K562 (cell line): ENCODE measurements at regions not wholly inside any gene's neighbourhood (a gene's known extent, or its start where the extent isn't known, plus 50 kb on each side); places are given as distances from the start of the nearest gene placed in this dataset.

ENCODE experiments used
- CREB3 ChIP-seq: fragments of 450-650 bp; conservative IDR thresholded peaks from 2 replicates; pipeline ENCODE4 v1.6.1; 2016; ENCODE audit warnings: missing genetic modification characterization, low read depth, mild to moderate bottlenecking, missing compliant biosample characterization, moderate library complexity
- DIDO1 ChIP-seq: fragments of 450-650 bp; IDR thresholded peaks from 2 replicates; pipeline ENCODE4 v1.6.1; 2016; ENCODE audit warnings: low read depth, missing biosample characterization, missing genetic modification characterization
- EGR1 ChIP-seq: fragments of 450-650 bp; conservative IDR thresholded peaks from 2 replicates; pipeline ENCODE4 v1.6.1; 2017; ENCODE audit warnings: mild to moderate bottlenecking
- HDAC1 ChIP-seq, 2 experiments: fragments of 450-650 bp; IDR thresholded peaks; 2 replicates each; pipeline ENCODE4 v1.6.1; 2016 to 2017; ENCODE audit warnings: inconsistent platforms in 1 of 2, mild to moderate bottlenecking in 1 of 2, moderate library complexity in 1 of 2
- HMGN3 ChIP-seq: IDR thresholded peaks from 2 replicates; pipeline ENCODE4 v1.6.1; 2011; ENCODE audit warnings: borderline replicate concordance, low read depth, mild to moderate bottlenecking, mixed read lengths, low read length; ENCODE audit not compliant: insufficient read length; ENCODE audit errors: extremely low read depth
- JUND ChIP-seq, 2 experiments: IDR thresholded peaks; 2 replicates in 1 of 2; 3 replicates in 1 of 2; pipeline ENCODE4 v1.6.1; 2011; ENCODE audit warnings: borderline replicate concordance in 2 of 2, low read depth in 2 of 2, low read length in 2 of 2, improper control_type of control experiment in 1 of 2, missing biosample characterization in 1 of 2, missing genetic modification characterization in 1 of 2, missing genetic modification reagents in 1 of 2
- MECOM ChIP-seq: fragments of 250-450 bp; sonication (Bioruptor Pico); IDR thresholded peaks from 2 replicates; pipeline ENCODE4 v1.8.0; 2022; ENCODE audit warnings: inconsistent platforms
- RNF2 ChIP-seq: sonication (generic); IDR thresholded peaks from 2 replicates; pipeline ENCODE4 v1.6.1; 2016
- THAP12 ChIP-seq: fragments of 250-450 bp; sonication (Bioruptor Pico); IDR thresholded peaks from 2 replicates; pipeline ENCODE4 v1.9.0; 2021; ENCODE audit warnings: mild to moderate bottlenecking, inconsistent platforms
- THRA ChIP-seq: fragments of 450-650 bp; IDR thresholded peaks from 2 replicates; pipeline ENCODE4 v1.6.1; 2017; ENCODE audit warnings: mild to moderate bottlenecking, moderate library complexity
- ZBTB9 ChIP-seq: fragments of 450-650 bp; formaldehyde crosslinking; IDR thresholded peaks from 2 replicates; pipeline ENCODE4 v1.4.0; 2020; ENCODE audit warnings: mild to moderate bottlenecking, moderate library complexity

- TF ChIP-seq JUND (IDR thresholded peaks at IDR 0.05; ENCODE audit: borderline replicate concordance, low read depth, low read length) (no peak), JUND (tag; IDR thresholded peaks at IDR 0.05; ENCODE audit: borderline replicate concordance, low read depth, low read length) (no peak), HDAC1 (IDR thresholded peaks at IDR 0.05) (no peak), THRA (no peak), THAP12 (CRISPR knock-in tag) (no peak), MECOM (CRISPR knock-in tag) (no peak), EGR1 (no peak), CREB3 (no peak), ZBTB9 (CRISPR knock-in tag) (no peak), RNF2 (no peak), DIDO1 (tag) (no peak), HMGN3 (no peak)
- TF ChIP-seq, all 486 proteins: peak for 0
These were observed 144.8 kb upstream of the CCL2 start (continued) for GRCh38 chr17:34110315-34110714.
